GM11168 (cell line): ENCODE measurements at regions not wholly inside any gene's neighbourhood (a gene's known extent, or its start where the extent isn't known, plus 50 kb on each side); places are given as distances from the start of the nearest gene placed in this dataset.
"Not testable (repeated sequence)": the region's sequence is repeated elsewhere in the genome, so short reads cannot be mapped to it uniquely, and the experiment has no call there.

Experiments used
- in situ Hi-C: fragments of 300-500 bp; cut with MboI; formaldehyde crosslinking; loops from one replicate; pipeline ENCODE4 v1.12.0; 2022; ENCODE audit warnings: low sequenced_read_pairs; ENCODE audit not compliant: unreplicated experiment

GRCh38 chr11:45414088-45414487, 127.9 kb upstream of the SYT13 start:
- in situ Hi-C loops = no loop called here

- in situ Hi-C loops = no loop called here
These were observed 127.2 kb upstream of the SYT13 start for GRCh38 chr11:45413156-45413858.

- in situ Hi-C loops = no loop called here
These were observed 126.4 kb upstream of the SYT13 start for GRCh38 chr11:45412521-45412920.

DNA sequence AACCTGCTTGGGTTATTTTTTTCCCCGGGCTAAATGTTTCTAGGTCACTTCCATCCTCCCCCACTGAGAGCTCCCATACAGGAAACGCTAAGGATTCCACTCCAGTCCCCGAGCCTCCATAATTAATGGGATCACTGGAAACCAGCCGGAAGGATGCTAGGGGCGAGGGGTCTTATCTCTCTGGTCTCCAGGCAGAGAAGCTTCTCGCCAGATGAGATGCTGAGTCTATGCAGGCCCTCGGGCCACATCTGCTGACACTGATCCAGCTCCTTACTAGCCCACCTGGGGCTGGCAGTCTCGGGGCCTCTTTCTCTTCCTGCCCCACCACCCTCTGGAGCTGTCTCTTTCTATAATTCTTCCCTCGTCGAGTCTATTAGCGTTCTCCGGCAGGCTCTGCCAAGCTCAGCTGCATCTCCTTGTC, 125.9 kb upstream of the SYT13 start:
- in situ Hi-C loops = no loop called here

DNA sequence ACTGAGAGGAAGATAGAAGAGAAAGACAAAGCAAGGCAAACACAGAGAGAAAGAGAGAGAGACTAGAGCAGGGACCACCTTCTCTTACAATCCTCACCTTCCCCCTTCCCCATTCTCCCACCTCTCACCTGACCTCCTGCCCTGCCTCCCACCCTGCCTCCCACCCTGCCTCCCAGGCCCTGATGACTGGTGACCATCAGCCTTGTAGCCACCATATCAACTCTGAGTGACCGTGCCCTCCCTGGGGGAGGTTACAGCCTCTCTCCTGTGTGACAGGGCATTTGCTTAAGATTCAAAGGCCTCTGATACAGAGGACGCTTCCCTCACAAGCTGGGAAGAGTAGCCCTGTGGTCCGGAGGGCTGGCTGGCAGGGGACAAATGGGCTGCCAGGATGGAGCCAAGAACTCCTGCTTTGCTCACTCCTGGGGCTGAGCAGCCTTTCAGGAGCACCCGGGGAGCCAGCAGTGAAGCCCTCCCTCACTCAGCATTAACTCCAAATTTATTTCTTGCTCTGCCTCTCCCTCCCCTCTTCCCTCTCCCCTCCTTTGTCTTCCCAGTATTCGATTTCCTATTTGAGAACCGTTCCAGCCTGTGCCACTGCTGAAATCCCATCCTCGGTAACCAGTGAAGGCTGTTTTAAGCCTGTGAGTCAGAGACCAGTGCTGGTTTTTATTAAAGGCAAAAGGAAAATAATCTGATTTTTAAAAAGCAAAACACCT, 125.2 kb upstream of the SYT13 start:
- in situ Hi-C loops = no loop called here

GRCh38 chr11:45410391-45411227, 124.5 kb upstream of the SYT13 start:
- in situ Hi-C loops = no loop called here

DNA sequence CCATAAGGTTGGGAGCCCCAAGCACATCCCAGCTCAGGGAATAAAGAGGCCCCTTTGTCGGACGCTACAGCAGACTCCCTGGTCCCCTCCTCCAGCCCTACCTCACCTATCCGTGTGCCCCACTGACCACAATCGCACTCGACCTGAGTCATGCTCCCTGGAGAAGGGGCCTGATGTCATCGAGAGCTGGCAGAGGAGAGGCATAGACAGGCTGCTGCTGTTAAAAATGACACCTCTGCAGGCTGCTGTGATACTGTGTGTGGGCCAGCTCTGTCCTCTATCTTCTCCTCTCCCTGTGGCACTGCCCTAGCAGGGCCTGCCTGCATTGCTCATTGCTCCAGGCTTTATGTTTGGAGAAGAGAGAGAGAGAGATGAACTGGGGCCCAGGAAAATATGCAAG, 123.4 kb upstream of the SYT13 start:
- in situ Hi-C loops = no loop called here

DNA sequence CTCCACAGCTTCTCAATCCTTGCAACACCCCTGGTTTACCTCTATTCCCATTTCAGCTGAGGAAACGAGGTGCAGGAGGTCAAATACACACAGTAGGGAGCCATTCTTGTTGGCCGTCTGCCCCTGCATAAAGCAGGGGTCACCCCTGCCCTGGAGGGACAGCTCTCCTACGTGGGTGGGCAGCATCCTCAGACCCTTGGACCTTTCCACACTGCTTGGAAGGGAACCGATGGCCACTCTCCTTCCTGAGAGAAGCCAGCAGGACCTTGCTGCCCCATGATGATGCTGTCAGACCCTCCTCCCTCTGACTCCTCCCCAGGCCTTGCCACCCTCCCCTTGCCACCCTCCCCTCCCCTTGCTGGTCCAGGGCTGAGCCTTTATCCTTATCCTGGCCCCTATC, 121.1 kb upstream of the SYT13 start:
- in situ Hi-C loops = no loop called here

DNA sequence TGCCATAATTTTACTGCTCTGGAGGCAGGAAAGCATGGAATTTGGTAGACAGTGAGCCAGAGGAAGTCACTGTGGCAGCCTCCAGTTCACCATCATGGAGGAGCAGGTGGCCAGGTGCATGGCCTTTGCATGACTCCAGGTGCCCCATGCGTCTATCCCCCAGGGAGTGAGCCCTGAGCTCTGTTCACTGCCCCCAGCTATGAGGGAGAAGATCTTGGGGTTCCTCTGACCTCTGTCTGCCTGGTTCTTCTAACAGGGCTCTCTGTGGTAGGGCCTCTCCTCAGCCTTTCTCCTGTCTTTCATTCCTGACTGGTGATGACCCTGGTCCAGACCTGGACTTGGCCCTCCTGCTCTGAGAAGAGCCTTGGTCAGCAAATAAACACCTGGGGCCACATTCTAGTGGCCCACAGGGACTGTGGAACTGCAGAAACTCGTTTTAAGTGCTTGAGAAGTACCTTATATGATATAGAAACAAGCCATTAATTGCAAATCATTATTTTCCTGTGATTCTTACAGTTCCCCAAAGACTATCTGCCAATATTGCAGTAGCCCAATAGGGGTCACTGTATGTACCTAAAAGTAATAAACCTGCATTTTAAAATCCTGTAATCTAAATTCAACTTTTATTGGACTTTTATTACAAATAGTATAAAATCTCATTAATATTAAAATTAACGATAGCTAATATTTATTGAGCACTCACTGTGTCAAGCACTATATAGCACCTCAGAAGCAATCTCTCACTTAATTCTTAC, 120.0 kb upstream of the SYT13 start:
- in situ Hi-C loops = no loop called here

DNA sequence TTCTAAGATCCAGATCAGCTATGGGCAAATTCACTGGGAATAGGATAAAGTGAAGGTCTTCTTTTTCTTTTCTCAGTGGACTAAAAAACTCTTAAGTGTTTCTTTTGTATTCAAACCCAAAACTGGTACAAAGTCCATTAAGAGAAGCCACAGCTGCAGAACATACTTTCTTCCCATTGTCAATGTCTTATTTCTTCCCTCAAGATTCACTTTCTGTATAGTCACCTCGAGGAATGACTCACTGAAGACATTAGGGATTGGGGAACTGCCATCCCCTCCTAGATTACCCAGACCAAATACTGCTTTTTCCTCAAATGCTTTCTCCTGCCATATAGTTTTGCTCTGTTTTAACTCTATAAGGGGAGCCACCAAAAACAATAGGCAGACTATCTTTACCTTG, 117.4 kb upstream of the SYT13 start:
- in situ Hi-C loops = not testable (repeated sequence)

- in situ Hi-C loops = no loop called here
These were observed 116.0 kb upstream of the SYT13 start for GRCh38 chr11:45402049-45402630.

DNA sequence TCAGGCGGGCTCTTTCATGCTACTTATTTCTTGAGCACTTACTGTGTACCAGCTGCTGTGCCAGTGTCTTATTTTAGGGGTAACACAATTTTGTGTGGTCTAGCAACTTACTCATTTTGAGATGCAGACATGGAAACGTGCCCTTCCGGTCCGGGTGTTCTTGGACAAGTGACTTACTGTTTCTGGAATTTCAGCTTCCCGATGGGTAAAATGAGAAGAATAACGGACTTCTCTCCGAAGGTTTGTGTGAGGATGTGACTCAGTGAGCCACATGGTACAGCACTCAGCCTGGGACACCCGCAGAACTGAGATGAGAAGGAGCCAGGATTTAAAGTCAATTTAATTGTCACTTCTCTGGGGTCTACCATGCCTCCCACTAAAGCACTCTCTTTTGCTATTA, 114.5 kb upstream of the SYT13 start:
- in situ Hi-C loops = no loop called here

DNA sequence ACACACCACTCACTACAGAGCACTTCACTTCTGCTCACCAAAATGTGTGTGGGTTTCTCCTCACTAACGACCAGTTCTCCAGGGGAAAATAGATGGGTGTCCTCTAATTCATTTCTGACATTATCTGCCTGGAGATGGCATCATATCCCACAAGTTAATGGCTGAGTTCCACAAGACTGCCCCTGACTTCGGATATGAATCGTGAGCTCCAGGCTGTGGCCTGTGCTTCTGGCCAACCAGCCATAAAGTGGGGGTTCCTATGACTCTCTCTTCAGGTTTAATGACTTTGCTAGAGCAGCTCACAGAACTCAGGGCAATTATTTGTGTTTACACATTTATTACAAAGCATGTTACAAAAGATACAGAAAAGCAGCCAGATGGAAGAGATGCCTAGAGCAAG, 113.0 kb upstream of the SYT13 start:
- in situ Hi-C loops = no loop called here

DNA sequence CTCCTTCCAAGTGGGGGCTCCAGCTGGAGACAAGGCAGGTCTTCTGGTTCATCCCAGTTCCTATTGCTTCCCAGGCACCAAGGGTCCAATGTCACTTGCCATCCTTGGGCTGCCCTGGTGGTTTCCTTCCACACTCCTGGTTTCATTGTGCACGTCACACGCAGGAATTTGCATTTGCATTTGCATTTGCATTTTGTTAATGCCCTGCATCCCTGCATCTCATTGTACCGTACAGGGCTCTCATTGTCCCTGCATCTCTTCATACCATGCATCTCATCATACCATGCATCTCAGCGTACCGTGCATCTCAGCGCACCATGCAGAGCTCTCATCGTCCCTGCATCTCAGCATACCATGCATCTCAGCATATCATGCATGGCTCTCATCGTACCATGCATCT, 112.2 kb upstream of the SYT13 start:
- in situ Hi-C loops = no loop called here

DNA sequence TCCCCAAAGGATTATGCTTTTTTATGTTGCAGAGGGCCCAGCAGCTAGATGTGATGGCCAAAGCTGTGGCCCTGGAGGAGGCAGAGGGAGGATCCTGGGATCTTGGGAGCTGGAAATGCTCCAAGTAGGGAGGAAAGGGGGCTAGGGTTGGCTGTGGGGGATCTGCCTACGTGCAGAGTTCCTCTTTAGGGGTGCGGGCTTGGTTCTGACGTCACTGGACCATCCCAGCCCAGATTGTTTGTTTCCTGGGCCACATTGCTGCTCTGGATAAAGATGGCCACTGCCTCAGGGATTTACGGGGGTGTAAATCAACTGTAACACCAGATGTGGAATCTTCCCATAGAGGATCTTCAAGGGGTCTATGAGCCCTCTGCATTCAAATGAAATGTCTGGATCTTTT, 110.3 kb upstream of the SYT13 start:
- in situ Hi-C loops = no loop called here

DNA sequence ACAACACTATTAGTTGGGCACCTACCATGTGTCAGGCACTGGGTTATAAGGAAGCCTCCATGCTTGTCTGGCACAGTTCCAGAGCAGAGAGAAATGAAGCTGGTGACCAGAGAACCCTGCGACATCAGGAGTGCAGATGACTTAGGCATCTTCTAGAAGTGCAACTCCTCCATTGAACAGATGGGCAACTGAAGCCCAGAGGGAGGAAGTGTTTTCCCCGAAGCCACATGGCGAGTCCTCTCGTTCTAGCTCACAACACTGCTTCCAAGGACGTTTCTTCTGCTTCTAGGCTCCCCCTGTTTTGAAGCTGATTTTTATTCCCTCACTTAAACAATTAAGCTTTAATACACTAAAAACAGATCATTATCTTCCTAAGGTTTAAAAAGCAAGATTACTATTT, 109.8 kb upstream of the SYT13 start:
- in situ Hi-C loops = no loop called here

GRCh38 chr11:45395421-45395820, 109.3 kb upstream of the SYT13 start:
- in situ Hi-C loops = no loop called here

DNA sequence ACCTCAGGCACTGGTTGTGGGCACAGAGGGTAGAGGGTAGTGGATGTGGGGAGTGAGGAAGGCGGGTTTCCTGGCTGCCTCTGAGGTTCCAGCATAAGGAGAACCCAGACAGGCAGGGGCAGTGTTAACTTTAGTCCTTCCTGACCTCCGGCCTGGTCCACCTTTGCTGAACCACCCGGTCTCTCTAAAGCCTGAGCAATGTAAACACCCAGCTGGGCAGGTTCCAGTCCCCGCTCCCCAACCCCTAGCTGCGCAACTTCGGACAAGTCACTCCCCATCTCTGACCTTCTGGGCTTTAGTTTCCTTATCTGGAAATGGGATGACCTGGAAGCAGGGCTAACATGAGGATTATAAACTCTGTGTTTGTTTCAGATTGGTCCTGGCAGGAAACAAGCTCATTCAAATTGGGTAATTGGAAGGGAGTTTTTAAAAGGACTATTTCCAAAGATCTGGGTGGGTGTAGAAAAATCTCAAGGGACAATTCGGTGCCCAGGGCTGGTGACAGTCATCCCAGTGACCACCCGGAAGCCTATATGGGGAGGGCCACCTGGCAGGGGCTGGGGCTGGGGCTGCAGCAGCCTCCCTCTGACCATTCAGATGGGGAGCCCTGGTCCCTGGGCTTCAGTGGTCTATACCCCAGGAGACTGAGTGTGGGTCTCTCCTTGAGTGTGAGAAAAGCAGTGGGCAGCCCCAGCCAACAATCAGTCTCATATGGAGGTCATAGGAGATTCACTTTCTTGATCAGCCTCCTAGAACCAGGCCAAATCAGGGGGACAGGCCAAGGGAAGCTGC, 108.3 kb upstream of the SYT13 start:
- in situ Hi-C loops = no loop called here

- in situ Hi-C loops = no loop called here
These were observed 107.7 kb upstream of the SYT13 start for GRCh38 chr11:45393826-45394225.
